NCI-H2171 treated with DMSO at 0.1 percent for 48 hours (cell line): ENCODE measurements at regions not wholly inside any gene's neighbourhood (a gene's known extent, or its start where the extent isn't known, plus 50 kb on each side); places are given as distances from the start of the nearest gene placed in this dataset.
"Not testable (repeated sequence)": the region's sequence is repeated elsewhere in the genome, so short reads cannot be mapped to it uniquely, and the experiment has no call there.

Experiments used
- DNase-seq: peaks from one replicate; lab custom pipeline; 2025; lab: John Stamatoyannopoulos, UW

DNA sequence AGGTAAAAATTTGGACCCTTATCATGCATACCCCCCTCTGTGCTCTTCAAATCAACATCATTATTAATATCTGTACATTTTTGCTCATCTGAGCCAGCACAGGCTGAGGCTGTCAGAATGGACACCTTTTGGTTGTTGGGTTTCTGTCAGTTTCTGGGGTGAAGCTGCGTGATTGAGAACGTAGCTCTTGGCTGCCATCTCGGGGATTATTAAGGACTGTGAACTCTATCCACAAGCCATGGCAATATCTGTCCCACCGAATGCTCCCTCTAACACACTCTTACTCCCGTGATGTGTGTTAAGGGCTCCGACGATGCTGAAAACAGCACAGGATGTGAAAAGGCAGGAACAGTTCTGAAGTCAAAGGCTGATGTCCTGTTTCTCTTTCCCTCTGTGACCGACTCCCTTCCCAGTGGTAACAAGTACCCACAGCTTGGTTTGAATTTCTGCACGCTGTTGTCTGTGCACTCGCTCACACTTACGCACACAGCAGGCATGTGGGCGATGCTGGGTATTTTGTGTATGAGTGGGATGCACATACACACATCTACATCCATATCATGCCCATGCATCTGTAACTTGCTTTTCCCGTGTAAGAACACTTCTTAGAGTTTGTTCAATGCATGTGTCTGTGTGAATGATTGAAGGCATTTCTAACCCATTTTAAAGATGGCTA lies 405.6 kb downstream of the TMEM121 start:
- peak; percentile 57 for DNase-seq

DNA sequence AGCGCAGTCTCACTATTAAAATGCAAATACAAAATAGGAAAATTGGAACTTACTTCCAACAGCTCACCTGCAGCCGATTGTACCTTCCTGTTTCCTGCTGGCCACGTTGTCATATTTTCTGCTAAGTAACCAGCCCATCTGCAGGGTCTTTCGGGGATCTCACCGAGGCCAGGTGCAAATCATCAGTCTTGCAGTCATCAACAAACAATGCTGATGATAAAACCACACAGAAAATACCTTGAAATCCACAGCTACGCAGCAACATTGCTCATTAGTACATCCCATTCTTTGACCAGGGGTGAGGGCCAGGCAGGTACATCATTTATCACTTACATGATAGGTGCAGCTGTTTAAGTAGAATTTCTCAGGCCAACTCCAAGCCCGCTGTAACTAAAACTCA lies 406.9 kb downstream of the TMEM121 start:
- no peak for DNase-seq

DNA sequence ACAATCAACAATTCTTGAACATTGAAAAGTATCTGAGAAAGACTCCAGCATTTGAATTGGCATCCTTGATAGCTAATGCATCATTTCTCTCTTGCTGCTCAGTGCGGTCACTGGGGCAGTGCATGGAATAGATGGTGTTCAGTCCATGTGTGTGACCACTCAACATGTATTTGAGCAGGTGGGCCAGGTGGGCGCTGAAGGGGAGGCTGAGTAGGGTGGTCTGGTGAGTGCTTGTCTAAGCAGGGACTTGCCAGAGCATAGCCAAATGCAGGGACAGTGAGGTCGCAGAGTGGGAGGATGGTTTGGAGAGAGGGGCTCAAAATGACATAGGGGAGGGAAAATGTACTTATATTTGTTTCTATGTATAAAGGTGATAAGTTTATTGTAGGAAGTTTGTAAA lies 409.0 kb downstream of the TMEM121 start:
- no peak for DNase-seq

DNA sequence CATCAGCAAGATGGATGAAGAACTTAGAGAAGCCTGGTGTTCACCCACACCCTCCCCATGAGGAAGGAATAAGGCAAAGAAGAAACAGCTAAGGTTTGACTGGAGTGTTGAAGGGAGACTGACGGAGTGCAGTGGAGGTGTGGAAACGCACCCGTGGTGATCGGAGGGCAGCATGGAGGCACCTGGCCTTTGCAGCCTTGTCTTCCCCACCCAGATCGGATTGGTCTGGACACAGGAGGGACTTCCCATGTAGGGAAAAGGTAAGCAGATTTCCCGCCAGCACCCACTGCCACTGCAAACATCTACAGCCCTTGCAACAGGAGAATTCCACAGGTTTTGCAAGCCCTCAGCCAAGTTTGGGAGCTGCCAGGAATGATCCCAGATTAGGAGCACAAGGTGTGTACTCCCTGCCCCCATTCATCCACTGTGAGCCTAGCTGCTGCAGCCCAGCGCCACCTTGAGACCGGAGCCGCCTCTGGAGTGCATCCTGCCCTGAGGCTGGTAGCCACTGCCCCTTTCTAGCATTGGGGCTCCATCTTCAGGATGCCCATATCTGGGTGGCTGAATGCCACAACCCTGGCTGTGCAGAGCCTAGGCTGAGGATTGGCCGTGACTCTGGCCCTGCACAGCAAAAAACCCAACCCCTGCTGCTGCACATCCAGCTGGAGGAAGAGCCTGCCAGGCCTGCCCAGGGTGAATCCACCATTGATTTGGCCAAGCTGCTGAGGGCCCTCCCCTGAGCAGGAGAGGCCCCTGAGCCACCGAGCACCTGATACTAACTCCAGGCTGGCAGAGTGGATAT lies 411.1 kb downstream of the TMEM121 start:
- no peak for DNase-seq

DNA sequence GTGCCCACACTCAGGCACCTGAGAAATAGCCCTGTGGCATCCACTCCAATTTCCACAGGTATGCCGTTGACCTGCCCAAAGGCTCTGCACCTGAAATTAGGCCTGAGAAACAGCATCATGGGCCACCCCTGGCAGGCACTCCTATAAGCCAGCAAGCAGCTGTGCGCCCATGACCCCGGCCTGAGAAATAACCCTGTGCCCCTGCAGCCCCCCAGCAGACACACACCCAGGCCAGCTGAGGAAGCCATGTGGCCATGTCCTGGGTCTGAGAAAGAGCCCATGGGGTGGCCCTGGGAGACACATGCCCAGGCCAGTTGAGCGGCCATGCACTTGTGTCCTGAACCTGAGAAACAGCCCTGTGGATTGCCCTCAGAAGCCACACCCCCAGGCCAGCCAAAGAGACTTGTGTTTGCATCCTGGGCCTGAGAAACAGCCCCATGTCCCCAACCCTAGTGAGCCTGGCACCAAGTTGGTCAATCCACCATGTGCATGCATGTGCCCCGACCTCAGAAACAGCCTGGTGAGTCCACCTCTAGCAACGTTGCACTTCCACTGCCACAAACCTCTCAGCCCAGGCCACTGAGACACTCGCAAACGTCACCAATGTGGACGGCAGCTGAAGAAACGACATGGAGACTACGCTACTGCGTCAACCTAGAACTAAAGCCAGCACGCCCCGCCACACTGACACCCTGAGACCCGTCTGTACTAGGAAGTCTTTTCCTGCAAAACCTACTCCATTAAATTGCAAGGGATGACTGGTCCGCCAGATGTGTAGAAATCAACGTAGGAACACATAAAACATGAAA lies 411.9 kb downstream of the TMEM121 start:
- DNase-seq: no peak

DNA sequence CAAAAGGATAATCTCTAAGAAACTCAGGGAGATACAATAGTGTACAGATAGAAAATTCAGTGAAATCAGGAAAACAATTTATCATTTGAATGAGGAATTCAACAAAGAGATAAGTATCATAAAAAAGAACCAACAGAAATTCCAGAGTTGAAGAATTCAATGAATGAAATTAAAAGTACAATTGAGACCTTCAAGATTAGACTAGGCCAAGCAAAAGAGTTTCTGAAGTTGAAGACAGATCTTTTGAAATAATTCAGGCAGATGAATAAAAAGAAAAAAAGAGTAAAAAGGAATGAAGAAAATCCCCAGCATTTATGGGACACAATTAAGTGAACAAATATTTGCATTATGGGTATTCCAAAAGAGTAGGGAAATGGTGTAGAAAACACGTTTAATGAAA lies 412.6 kb downstream of the TMEM121 start:
- DNase-seq: no peak

DNA sequence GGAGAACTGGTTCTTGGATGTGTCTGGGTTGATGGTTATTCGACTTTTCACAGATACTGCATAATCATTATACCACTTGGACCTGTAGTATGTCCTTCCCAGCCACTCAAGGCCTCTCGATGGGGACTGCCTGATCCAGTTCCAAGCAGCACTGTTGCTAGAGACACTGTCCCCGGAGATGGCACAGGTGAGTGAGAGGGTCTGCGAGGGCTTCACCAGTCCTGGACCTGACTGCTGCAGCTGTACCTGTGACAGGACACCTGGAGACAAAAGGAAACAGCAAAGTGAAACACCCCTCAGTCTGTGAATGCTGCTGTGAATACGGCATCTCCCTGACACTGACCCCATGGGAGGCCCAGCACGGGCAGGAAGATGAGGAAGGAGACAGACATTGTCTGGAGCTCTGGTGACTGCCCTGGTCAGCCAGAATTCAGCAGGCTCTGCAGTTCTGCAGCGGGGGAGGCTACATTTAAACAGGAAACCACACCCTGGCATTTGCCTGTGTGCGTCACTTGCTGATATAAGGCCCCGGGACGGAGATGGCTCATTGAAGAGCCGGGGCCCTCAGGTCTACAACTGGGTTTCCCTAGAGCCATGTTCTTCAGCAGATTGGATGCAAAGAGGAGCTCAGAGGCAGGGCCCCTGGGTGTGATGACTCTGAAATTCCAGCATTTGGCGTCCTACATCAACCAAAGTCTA lies 413.6 kb downstream of the TMEM121 start:
- no peak for DNase-seq

DNA sequence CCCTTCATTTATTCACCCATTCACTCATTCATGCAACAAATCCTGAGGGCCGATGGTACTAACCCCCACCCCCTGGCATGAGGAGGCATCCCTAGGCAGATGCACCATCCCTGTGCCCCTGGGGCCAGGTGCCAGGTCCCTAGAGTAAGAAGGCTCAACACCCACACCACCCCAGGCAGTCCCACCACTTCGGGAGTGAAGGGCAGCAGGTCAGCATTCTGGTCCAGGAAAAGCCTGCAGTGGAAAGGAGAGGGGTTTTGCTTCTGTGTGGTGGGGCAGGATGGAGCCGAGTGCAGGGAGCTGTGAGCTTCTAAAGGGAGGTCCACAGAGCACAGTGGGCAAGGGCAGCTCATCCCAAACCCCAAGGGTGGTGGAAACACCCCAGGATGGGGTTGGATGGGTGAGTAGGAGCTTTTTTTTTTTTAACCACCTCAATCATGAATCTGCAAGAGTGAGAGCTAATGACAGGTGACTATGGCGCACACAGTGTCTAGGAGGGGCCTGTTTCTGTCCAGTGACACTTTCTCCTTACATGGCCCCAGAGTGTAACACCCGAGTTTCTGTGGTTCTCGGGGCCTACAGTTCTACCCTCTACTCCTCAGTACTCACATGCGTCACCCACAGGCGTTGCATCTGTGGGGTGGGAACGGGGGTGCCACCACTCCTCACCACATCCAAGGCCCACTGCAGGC lies 414.3 kb downstream of the TMEM121 start:
- no peak for DNase-seq

DNA sequence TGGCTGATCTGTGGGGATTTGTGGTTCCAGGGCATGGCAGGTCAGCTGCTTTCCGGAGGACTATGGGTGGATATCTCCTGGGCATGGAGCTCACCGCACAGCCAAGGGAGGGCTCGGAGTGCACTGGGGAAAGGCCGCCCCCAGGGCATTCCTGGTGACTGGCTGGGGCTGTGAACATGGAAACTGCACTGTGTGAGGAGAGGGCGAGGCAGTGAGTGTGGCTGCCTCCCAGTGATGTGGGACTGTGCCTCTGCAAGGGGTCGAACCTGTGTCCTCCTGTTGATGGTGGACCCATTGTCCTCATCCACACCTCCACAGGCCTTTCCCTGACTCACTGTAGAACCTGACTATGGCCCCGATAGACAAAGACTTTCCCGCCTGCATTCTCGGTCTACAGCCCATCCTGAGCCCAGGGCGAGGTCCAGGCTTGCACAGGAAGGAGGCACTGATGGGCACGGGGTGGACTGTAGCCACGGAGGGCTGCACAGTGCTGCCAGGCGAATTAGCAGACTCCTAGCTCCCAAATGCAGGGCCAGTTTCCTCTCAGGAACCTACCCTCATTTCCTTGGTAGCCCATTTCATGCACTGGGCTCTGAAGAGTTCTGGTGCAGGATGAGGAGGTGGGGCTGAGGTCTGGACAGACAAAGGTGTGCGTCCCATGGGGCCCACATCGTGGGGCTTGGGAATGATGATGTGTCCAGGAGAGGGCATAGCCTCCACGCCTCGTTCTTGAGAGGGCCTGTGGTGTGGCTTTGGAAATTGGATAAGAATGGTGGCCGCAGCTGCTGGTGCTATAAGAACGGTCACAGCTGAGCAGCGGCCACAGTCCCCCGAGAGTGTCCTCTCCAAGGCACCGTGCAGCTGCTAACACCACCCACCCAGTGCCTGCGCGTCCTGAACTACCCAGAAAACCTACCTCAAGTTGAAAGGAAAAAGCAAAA lies 415.1 kb downstream of the TMEM121 start:
- DNase-seq: no peak

DNA sequence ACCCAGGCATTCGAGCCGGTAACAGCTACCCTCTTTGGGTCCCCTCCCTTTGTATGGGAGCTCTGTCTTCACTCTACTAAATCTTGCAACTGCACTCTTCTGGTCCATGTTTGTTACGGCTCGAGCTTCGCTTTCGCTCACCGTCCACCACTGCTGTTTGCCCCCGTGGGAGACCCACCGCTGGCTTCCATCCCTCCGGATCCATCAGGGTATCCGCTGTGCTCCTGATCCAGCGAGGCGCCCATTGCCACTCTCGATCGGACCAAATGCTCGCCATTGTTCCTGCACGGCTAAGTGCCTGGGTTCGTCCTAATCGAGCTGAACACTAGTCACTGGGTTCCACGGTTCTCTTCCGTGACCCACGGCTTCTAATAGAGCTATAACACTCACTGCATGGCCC lies 416.3 kb downstream of the TMEM121 start:
- not testable (repeated sequence) for DNase-seq

DNA sequence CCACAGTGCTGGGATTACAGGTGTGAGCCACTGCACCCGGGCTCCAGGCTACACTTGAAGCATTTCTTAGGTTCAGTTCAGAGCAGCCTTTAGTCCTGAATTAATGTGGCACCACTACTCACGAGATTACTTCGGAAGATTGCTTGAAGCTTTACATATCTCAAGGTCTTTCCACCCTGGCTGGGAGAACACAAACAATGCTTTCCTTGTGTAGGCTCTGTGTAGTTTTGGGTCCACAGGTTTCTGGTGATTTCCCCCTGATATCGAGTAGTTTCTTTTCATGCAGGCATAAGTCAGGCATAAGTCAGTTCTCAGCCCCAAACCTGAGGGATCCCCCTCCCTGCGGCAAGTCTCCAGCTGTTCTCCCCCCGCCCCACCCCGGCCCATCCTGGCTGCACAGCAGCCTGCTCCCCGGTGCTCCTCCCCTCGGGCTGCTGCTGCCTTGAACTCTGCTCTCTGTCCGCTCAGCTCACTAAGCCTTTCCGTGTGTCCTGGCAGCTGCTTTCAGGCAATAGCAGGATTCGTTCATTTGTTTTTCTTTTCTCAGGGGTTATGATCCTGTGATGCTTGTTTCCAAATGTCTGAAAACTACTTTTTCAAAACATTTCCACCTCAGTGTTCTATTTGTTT lies 417.7 kb downstream of the TMEM121 start:
- no peak for DNase-seq

DNA sequence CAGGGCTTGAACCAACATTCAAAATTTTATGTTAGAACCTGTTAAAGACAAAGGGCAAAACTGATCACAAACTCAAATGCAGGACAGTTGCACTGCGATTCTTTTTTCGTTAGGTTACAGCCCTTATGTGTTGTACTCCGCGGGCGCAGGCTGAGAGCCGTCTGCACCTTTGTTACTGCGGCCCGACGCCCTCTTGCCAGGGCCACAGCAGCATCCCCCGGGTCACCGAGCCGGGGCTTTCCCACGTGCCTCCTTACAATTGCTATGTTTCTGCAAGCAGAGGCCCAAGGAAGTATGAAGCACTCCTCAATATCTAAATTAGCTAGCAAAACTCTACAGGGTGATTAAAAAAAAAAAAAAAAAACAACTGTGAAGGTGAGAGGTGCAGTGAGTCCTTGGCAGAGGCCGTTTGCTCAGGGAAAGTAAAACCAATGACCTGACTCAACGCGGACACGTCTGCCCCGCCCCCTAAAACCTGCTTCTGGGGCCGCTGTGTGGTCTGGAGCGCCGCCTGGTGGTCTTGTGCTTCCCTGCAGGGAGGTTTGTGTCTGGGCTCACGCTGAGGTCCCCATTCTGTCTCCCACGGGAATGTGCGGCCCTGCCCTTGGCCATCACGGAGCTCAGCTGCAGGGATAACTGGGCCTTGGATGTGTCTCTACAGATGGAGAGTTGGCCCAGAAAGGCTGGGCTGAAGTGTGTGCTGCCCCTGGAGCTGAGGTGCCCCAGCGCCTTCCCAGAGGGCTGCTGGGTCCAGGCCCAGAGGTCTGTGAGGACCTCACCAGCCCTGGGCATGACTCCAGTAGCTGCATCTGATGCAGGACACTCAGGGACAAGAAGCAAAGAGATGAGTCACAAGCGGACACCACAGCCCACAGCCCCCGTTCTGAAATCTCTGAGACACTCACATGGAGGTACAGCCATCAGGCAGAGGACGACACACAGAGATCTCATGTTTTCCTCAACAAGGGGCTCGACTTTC lies 418.5 kb downstream of the TMEM121 start:
- peak; percentile 69 for DNase-seq

DNA sequence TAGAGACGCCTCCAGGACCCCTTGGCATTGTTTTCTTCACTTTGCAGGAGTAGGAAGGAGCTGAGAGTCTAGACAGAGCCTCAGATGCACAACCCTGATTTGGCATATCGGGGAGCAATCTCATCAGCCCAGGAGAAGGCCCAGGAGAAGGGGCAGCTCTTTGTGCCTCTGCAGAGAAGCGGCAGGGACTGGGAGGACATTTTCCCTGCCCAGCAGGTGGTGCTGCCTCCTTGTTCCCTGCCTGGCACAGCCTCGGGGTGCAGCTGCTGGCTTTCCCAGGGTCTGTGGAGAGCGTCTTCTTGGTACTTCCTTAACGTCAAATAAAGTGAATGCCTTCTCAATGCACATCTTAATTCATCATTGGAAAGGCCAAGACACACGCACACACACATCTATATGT lies 419.5 kb downstream of the TMEM121 start:
- DNase-seq: peak; percentile 26

DNA sequence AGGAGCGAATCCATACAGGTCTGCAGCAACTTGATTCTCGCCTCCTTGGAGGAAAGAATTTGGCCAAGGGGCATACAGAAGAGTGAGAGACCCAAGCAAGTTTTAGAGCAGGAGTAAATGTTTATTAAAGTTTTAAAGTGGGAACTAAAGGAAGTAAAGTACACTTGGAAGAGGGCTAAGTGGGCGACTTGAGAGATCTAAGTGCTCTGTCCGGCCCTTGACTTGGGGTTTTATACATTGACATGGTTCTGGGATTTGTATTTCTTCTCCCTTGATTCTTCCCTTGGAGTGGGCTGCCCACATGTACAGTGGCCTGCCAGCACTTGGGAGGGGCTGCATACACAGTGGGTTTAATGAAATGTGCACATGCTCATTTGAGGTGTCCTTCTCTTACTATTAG lies 421.2 kb downstream of the TMEM121 start:
- DNase-seq: no peak

DNA sequence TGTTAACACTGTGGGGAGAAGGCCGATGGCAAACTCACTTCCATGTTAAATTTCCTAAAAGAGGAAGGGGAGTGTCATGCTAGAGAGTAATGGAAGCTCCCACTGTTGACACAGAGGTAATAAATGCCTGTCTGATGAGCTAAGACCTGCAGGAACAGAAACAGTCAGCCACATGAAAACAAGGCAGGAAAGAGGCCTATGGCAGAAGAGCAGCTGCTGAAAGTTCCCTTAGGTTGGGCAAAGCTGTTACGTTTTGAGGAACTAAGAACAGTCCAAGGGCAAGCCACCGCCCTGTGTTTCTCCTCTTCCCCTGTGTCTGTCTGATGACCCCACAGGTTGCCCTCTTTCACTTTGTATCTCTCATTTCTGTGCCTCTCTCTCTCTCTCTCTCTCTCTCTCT lies 422.6 kb downstream of the TMEM121 start:
- not testable (repeated sequence) for DNase-seq

DNA sequence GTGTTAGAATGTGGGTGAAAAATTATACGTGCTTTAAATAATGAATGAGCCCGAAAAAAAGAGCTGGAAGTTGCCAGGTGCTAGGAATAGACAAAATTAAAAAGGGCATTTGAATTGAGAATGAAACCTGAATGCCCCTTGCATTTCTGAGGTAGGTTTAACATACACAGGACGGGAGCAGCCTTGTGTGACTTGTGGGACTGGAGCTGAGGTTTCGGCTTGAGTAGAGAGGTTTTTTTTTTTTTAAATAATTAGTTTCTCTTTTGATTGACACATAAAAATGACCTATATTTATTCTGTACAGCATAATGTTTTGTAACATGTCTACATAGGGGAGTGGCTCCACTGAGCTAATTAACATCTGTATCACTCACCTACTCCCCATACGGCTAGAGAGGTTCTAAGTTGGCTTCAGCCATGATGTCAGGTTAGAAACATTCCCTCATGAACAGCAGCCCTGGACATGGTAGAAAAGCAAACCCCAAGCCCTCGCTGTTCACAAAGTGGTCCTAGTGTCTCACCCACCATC lies 424.0 kb downstream of the TMEM121 start:
- DNase-seq: not testable (repeated sequence)

DNA sequence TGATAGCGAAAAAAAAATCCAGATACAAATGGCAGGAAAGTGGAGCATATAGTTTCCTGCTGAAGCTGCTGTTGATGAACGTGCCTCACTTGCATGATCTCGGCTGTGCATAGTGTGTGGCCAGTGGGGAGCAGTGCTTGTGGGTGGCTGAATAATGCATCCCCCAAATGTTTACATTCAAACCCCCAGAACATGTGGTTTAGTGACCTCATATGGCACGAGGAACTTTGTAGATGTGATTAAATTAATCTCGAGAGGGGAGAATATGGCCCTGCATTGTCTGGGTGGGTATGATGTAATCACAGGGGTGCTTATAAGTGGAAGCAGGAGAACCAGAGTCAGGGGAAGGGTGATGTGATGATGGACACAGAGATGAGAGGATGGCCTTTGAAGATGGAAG lies 425.0 kb downstream of the TMEM121 start:
- DNase-seq: no peak

DNA sequence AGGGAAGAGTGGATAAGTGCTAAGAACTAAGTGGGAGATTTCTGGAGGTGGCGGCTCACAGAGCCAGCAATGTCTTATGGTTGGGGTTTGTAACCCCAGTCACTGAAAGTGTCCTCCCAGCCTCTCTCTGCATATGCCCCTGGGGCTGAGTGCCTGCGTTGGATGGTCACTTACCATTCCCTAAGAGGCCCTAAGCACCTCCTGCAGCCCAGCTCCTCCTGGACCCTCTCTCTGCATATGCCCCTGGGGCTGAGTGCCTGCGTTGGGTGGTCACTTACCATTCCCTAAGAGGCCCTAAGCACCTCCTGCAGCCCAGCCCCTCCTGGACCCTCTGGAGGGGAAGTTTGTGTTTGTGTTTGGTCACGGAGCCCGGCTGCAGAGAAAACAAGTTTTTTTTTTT lies 425.8 kb downstream of the TMEM121 start:
- no peak for DNase-seq
